Caco-2 (cell line): ENCODE measurements at regions not wholly inside any gene's neighbourhood (a gene's known extent, or its start where the extent isn't known, plus 50 kb on each side); places are given as distances from the start of the nearest gene placed in this dataset.

Source experiments
- BruUV-seq: library from RNA; stranded (reverse); fragments of 400-500 nt; replicated peaks from 2 replicates; lab custom pipeline; 2021; lab: Mats Ljungman, UMichigan
- CTCF ChIA-PET: fragments of 300-600 bp; sonication (Branson Sonifier 250); formaldehyde crosslinking; loops from one replicate; lab custom pipeline; 2022; ENCODE audit warnings: antibody characterized with exemption; lab: Charles Lee
- POLR2A ChIA-PET: fragments of 300-600 bp; sonication (Branson Sonifier 250); formaldehyde crosslinking; loops from one replicate; lab custom pipeline; 2022; ENCODE audit warnings: antibody characterized with exemption; lab: Charles Lee
- DNase-seq, 2 experiments: peaks; one replicate each; pipeline versions ENCODE4 v3.0.0 to v3.0.0-alpha.2; 2020 to 2022
- H3K27me3 ChIP-seq: replicated peaks from 2 replicates; pipeline ENCODE4 v1.6.0; 2011; ENCODE audit warnings: low read length; ENCODE audit not compliant: control insufficient read depth, insufficient read depth
- H3K36me3 ChIP-seq: 2 replicates; pipeline ENCODE4 v1.5.1; 2011; ENCODE audit warnings: low read length; ENCODE audit not compliant: control insufficient read depth, insufficient read depth
- H3K4me1 ChIP-seq: fragments of 250-450 bp; sonication (Bioruptor Pico); 2 replicates; pipeline ENCODE4 v1.5.1; 2020; ENCODE audit warnings: mild to moderate bottlenecking
- H3K4me3 ChIP-seq: 2 replicates; pipeline ENCODE4 v1.5.1; 2011; ENCODE audit warnings: low read depth, mild to moderate bottlenecking, control low read depth, low read length
- H3K9me3 ChIP-seq: fragments of 250-450 bp; sonication (Bioruptor Pico); 2 replicates; pipeline ENCODE4 v1.5.1; 2020; ENCODE audit warnings: mild to moderate bottlenecking, moderate library complexity
- H3K27ac Mint-ChIP-seq: one replicate; pipeline ENCODE4 v1.8.0; 2022; ENCODE audit warnings: mixed read lengths; ENCODE audit not compliant: unreplicated experiment
- H3K27me3 Mint-ChIP-seq: one replicate; pipeline ENCODE4 v1.8.0; 2022; ENCODE audit warnings: mixed read lengths; ENCODE audit not compliant: insufficient read depth, unreplicated experiment
- H3K36me3 Mint-ChIP-seq: one replicate; pipeline ENCODE4 v1.8.0; 2022; ENCODE audit warnings: mild to moderate bottlenecking, mixed read lengths; ENCODE audit not compliant: insufficient read depth, unreplicated experiment
- H3K4me1 Mint-ChIP-seq: one replicate; pipeline ENCODE4 v1.8.0; 2022; ENCODE audit warnings: low read depth, mixed read lengths; ENCODE audit not compliant: unreplicated experiment
- H3K4me3 Mint-ChIP-seq: one replicate; pipeline ENCODE4 v1.8.0; 2022; ENCODE audit warnings: mild to moderate bottlenecking, moderate library complexity, mixed read lengths; ENCODE audit not compliant: unreplicated experiment
- H3K9me3 Mint-ChIP-seq: one replicate; pipeline ENCODE4 v1.8.0; 2022; ENCODE audit warnings: mixed read lengths; ENCODE audit not compliant: unreplicated experiment
- intact Hi-C: fragments of 100-400 bp; cut with micrococcal nuclease; formaldehyde crosslinking; loops from one replicate; pipeline ENCODE4 v1.10.0; 2022; ENCODE audit not compliant: unreplicated experiment
- TF ChIP-seq, protein P1 (sequence below), 2 experiments: fragments of 200-600 bp in 1 of 2; IDR thresholded peaks; 1 replicate in 1 of 2; 2 replicates in 1 of 2; pipeline versions ENCODE4 v1.5.1 to v1.8.0; 2011 to 2022; ENCODE audit warnings: antibody characterized with exemption in 1 of 2, control low read depth in 1 of 2, inconsistent platforms in 1 of 2, low read depth in 1 of 2, low read length in 1 of 2, mild to moderate bottlenecking in 1 of 2, moderate library complexity in 1 of 2; ENCODE audit not compliant: insufficient read depth in 1 of 2, severe bottlenecking in 1 of 2, unreplicated experiment in 1 of 2

DNA sequence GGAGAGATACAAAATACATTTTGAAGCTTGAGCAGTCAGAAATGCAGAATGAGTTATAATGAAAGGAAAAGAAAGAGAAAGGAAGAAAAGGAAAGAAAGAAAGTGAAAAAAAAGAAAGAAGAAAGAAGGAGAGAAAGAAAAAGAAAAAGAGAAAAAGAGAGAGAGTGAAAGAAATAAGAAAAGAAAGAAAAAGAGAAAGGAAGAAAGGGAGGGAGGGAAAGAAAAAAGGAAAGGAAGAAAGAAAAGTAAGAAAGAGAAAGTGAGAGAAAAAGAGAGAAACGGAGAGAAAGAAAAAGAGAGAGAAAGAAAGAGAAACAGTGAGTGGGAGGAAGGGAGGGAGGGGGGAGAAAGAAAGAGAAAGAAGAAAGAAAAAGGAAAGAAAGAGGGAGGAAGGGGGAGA, 549.9 kb downstream of the GALC start:
- ChIA-PET POLR2A (no interaction called here), CTCF (no interaction called here)
- TF ChIP-seq, protein P1, sequence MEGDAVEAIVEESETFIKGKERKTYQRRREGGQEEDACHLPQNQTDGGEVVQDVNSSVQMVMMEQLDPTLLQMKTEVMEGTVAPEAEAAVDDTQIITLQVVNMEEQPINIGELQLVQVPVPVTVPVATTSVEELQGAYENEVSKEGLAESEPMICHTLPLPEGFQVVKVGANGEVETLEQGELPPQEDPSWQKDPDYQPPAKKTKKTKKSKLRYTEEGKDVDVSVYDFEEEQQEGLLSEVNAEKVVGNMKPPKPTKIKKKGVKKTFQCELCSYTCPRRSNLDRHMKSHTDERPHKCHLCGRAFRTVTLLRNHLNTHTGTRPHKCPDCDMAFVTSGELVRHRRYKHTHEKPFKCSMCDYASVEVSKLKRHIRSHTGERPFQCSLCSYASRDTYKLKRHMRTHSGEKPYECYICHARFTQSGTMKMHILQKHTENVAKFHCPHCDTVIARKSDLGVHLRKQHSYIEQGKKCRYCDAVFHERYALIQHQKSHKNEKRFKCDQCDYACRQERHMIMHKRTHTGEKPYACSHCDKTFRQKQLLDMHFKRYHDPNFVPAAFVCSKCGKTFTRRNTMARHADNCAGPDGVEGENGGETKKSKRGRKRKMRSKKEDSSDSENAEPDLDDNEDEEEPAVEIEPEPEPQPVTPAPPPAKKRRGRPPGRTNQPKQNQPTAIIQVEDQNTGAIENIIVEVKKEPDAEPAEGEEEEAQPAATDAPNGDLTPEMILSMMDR (IDR thresholded peaks at IDR 0.05; ENCODE audit: insufficient read depth in 1 of 2, low read depth in 1 of 2, low read length in 1 of 2, severe bottlenecking in 1 of 2, unreplicated experiment in 1 of 2): no peak
- no peaks in the 10 kb centered on the region for H3K36me3 Mint-ChIP-seq
- Histone ChIP-seq H3K9me3 (no peaks in the 10 kb centered on the region), H3K36me3 (no peaks in the 10 kb centered on the region), H3K27me3 (no peaks in the 10 kb centered on the region), H3K4me1 (no peaks in the 10 kb centered on the region), H3K4me3 (no peak overlapping the region)
- H3K4me1 Mint-ChIP-seq: no peaks in the 10 kb centered on the region
- no peak overlapping the region for H3K27ac Mint-ChIP-seq
- intact Hi-C loops: no loop called here
- no peaks in the 10 kb centered on the region for H3K9me3 Mint-ChIP-seq
- no TSS peak for BruUV-seq
- peaks cover 5% of the 10 kb centered on the region for H3K27me3 Mint-ChIP-seq
- no peak overlapping the region for H3K4me3 Mint-ChIP-seq
- DNase-seq: no peak

DNA sequence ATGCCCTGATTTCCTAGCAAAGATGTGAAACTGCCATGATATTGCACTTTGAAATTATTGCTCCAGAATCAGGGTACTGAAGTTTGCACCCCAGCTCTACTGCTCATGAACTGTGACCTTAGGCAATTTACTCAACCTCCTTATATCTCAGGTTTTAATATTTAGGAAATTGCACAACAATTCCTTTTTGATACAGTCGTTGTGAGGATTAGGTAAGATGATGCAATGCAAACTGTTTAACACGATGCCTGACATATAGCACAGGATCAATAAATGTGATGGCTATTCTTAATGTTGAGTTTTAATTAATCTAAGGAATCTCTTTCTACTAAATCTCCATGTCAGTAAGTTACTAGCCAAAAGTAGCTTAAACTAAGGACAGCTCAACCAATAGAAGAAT, 555.8 kb downstream of the GALC start:
- H3K4me1 Mint-ChIP-seq: no peaks in the 10 kb centered on the region
- ChIA-PET POLR2A (no interaction called here), CTCF (no interaction called here)
- Histone ChIP-seq H3K4me1 (peaks cover 10% of the 10 kb centered on the region), H3K36me3 (no peaks in the 10 kb centered on the region), H3K27me3 (no peaks in the 10 kb centered on the region), H3K4me3 (no peak overlapping the region), H3K9me3 (no peaks in the 10 kb centered on the region)
- no peak overlapping the region for H3K4me3 Mint-ChIP-seq
- no peaks in the 10 kb centered on the region for H3K27me3 Mint-ChIP-seq
- H3K9me3 Mint-ChIP-seq: no peaks in the 10 kb centered on the region
- TF ChIP-seq, protein P1 (IDR thresholded peaks at IDR 0.05; ENCODE audit: insufficient read depth in 1 of 2, low read depth in 1 of 2, low read length in 1 of 2, severe bottlenecking in 1 of 2, unreplicated experiment in 1 of 2): no peak
- no TSS peak for BruUV-seq
- H3K36me3 Mint-ChIP-seq: no peaks in the 10 kb centered on the region
- no peak for DNase-seq
- no peak overlapping the region for H3K27ac Mint-ChIP-seq
- intact Hi-C loops: no loop called here

DNA sequence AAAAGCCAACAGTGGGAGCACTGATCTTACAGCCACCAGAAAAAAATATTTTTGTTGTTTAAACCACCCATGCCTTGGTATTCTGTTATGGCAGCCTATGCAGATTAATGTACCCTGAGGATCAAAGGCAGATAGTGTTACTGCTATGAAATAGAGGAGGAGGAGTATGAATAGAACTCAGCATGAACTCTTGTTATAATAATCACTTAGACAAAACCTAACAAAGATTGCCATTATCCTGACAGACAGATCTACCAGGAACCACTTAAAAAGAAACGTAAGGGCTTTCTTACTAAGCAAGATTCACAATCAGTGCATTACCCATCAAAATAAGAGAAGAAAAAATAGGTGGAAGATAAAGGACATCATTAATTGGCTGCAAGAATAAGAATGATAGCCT, 558.3 kb downstream of the GALC start:
- Histone ChIP-seq H3K9me3 (no peaks in the 10 kb centered on the region), H3K36me3 (no peaks in the 10 kb centered on the region), H3K4me3 (no peak overlapping the region), H3K4me1 (peaks cover 10% of the 10 kb centered on the region), H3K27me3 (no peaks in the 10 kb centered on the region)
- Mint-ChIP-seq H3K9me3 (no peaks in the 10 kb centered on the region), H3K36me3 (no peaks in the 10 kb centered on the region), H3K27ac (no peak overlapping the region), H3K4me3 (no peak overlapping the region), H3K27me3 (no peaks in the 10 kb centered on the region), H3K4me1 (no peaks in the 10 kb centered on the region)
- ChIA-PET CTCF (no interaction called here), POLR2A (no interaction called here)
- intact Hi-C loops: no loop called here
- TF ChIP-seq, protein P1 (IDR thresholded peaks at IDR 0.05; ENCODE audit: insufficient read depth in 1 of 2, low read depth in 1 of 2, low read length in 1 of 2, severe bottlenecking in 1 of 2, unreplicated experiment in 1 of 2): no peak
- BruUV-seq: no TSS peak
- DNase-seq: no peak
